Nephron (organoid): ENCODE measurements at regions not wholly inside any gene's neighbourhood (a gene's known extent, or its start where the extent isn't known, plus 50 kb on each side); places are given as distances from the start of the nearest gene placed in this dataset.

ENCODE experiments used
- H3K27ac Mint-ChIP-seq, 3 experiments: 2 replicates each; pipeline ENCODE4 v1.8.0; 2020; ENCODE audit warnings: mixed read lengths in 3 of 3, mild to moderate bottlenecking in 2 of 3, moderate library complexity in 1 of 3
- H3K27me3 Mint-ChIP-seq: 2 replicates; pipeline ENCODE4 v1.8.0; 2021; ENCODE audit warnings: low read depth, mild to moderate bottlenecking, moderate library complexity, mixed read lengths
- H3K36me3 Mint-ChIP-seq: 2 replicates; pipeline ENCODE4 v1.8.0; 2020; ENCODE audit warnings: low read depth, mixed read lengths
- H3K4me1 Mint-ChIP-seq: 2 replicates; pipeline ENCODE4 v1.8.0; 2020; ENCODE audit warnings: mixed read lengths
- H3K4me3 Mint-ChIP-seq, 3 experiments: 2 replicates each; pipeline ENCODE4 v1.8.0; 2020; ENCODE audit warnings: mild to moderate bottlenecking in 3 of 3, mixed read lengths in 3 of 3, moderate library complexity in 2 of 3
- H3K9me3 Mint-ChIP-seq: 2 replicates; pipeline ENCODE4 v1.8.0; 2020; ENCODE audit warnings: mixed read lengths
- TF ChIP-seq, protein P1 (sequence below), 3 experiments: fragments of 200-600 bp; sonication (generic); IDR thresholded peaks; one replicate each; pipeline ENCODE4 v1.5.0; 2021; ENCODE audit warnings: antibody characterized with exemption in 3 of 3; ENCODE audit not compliant: unreplicated experiment in 3 of 3

DNA sequence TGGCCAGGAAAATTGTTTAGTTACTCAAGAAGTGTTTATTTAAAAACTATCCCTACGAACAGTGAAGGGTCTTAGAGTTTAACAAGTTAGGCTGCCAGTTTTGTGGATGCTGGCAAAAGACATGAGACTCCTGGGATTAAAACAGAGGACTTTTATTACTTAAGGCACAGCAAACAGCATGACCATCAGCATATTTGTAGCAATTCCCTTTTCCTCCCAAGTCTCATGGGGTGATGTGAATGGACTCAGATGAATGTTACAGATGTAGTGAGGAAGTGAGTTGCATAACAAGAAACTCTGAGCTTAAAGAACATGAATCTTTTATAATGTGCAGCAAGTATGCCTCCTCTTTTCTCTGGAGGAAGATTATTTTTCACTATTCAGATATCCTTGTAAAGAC, 695.8 kb downstream of the RPS29 start:
- no peak overlapping the region for H3K4me3 Mint-ChIP-seq
- TF ChIP-seq, protein P1, sequence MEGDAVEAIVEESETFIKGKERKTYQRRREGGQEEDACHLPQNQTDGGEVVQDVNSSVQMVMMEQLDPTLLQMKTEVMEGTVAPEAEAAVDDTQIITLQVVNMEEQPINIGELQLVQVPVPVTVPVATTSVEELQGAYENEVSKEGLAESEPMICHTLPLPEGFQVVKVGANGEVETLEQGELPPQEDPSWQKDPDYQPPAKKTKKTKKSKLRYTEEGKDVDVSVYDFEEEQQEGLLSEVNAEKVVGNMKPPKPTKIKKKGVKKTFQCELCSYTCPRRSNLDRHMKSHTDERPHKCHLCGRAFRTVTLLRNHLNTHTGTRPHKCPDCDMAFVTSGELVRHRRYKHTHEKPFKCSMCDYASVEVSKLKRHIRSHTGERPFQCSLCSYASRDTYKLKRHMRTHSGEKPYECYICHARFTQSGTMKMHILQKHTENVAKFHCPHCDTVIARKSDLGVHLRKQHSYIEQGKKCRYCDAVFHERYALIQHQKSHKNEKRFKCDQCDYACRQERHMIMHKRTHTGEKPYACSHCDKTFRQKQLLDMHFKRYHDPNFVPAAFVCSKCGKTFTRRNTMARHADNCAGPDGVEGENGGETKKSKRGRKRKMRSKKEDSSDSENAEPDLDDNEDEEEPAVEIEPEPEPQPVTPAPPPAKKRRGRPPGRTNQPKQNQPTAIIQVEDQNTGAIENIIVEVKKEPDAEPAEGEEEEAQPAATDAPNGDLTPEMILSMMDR (IDR thresholded peaks at IDR 0.05; ENCODE audit: unreplicated experiment in 3 of 3): no peak
- no peaks in the 10 kb centered on the region for H3K36me3 Mint-ChIP-seq
- H3K27me3 Mint-ChIP-seq: no peaks in the 10 kb centered on the region
- no peaks in the 10 kb centered on the region for H3K9me3 Mint-ChIP-seq
- H3K27ac Mint-ChIP-seq: no peak overlapping the region
- H3K4me1 Mint-ChIP-seq: no peaks in the 10 kb centered on the region

- H3K36me3 Mint-ChIP-seq: no peaks in the 10 kb centered on the region
- H3K4me1 Mint-ChIP-seq: no peaks in the 10 kb centered on the region
- no peak overlapping the region for H3K27ac Mint-ChIP-seq
- peaks cover 4% of the 10 kb centered on the region for H3K9me3 Mint-ChIP-seq
- TF ChIP-seq, protein P1 (IDR thresholded peaks at IDR 0.05; ENCODE audit: unreplicated experiment in 3 of 3): no peak
- no peaks in the 10 kb centered on the region for H3K27me3 Mint-ChIP-seq
- no peak overlapping the region for H3K4me3 Mint-ChIP-seq
Observed at GRCh38 chr14:48876806-48877340, 709.3 kb downstream of the RPS29 start.

- Mint-ChIP-seq H3K4me3 (no peak overlapping the region), H3K27ac (peak overlapping the region in 1 of 3 experiments; percentile 9), H3K4me1 (no peaks in the 10 kb centered on the region), H3K36me3 (no peaks in the 10 kb centered on the region), H3K27me3 (no peaks in the 10 kb centered on the region), H3K9me3 (no peaks in the 10 kb centered on the region)
- TF ChIP-seq, protein P1 (IDR thresholded peaks at IDR 0.05; ENCODE audit: unreplicated experiment in 3 of 3): no peak
Observed at GRCh38 chr14:48874711-48875110, 711.5 kb downstream of the RPS29 start.

- TF ChIP-seq, protein P1 (IDR thresholded peaks at IDR 0.05; ENCODE audit: unreplicated experiment in 3 of 3): no peak
- Mint-ChIP-seq H3K27ac (no peak overlapping the region), H3K27me3 (no peaks in the 10 kb centered on the region)
Observed at GRCh38 chr14:48857366-48857765, 728.8 kb downstream of the RPS29 start.

GRCh38 chr14:48853159-48853558, 733.0 kb downstream of the RPS29 start:
- TF ChIP-seq, protein P1 (IDR thresholded peaks at IDR 0.05; ENCODE audit: unreplicated experiment in 3 of 3): no peak
- no peaks in the 10 kb centered on the region for H3K27me3 Mint-ChIP-seq
- H3K27ac Mint-ChIP-seq: no peak overlapping the region
- H3K36me3 Mint-ChIP-seq: no peaks in the 10 kb centered on the region
- H3K4me3 Mint-ChIP-seq: no peak overlapping the region
- no peaks in the 10 kb centered on the region for H3K9me3 Mint-ChIP-seq
- H3K4me1 Mint-ChIP-seq: no peaks in the 10 kb centered on the region

More at GRCh38 chr14:48857366-48857765, 728.8 kb downstream of the RPS29 start:
- Mint-ChIP-seq H3K9me3 (no peaks in the 10 kb centered on the region), H3K36me3 (no peaks in the 10 kb centered on the region), H3K4me1 (no peaks in the 10 kb centered on the region), H3K4me3 (no peak overlapping the region)

DNA sequence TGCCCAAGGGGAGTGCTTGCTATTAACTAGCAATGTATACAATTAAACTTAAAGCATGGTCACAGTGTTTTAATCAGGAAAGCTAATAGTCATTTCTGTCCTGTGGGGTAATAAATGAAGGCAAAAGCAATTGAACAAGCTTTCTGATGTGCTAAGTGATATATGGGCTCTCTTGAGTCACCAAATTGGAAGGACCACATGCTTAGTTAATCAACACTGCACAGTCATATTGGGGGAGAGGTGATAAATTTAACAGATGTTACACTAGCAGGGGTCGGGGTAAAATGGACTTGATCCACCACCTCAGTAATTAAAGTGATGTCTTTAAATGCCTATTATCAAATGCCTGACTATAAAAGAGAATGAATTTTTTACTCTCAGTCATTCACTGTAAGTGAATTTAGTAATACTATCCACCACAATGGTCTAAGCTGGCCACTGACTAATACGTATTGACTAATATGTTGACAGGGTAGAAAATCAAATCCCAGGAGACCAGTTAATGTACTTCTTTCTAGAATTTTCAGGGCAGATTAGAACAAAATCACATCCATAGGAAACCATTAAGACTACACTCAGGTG, 736.3 kb downstream of the RPS29 start:
- Mint-ChIP-seq H3K9me3 (no peaks in the 10 kb centered on the region), H3K4me3 (no peak overlapping the region), H3K4me1 (no peaks in the 10 kb centered on the region), H3K36me3 (no peaks in the 10 kb centered on the region), H3K27ac (no peak overlapping the region), H3K27me3 (no peaks in the 10 kb centered on the region)
- TF ChIP-seq, protein P1 (IDR thresholded peaks at IDR 0.05; ENCODE audit: unreplicated experiment in 3 of 3): no peak
